ENCODE measurements at regions not wholly inside any gene's neighbourhood (a gene's known extent, or its start where the extent isn't known, plus 50 kb on each side); places are given as distances from the start of the nearest gene placed in this dataset.

DNA sequence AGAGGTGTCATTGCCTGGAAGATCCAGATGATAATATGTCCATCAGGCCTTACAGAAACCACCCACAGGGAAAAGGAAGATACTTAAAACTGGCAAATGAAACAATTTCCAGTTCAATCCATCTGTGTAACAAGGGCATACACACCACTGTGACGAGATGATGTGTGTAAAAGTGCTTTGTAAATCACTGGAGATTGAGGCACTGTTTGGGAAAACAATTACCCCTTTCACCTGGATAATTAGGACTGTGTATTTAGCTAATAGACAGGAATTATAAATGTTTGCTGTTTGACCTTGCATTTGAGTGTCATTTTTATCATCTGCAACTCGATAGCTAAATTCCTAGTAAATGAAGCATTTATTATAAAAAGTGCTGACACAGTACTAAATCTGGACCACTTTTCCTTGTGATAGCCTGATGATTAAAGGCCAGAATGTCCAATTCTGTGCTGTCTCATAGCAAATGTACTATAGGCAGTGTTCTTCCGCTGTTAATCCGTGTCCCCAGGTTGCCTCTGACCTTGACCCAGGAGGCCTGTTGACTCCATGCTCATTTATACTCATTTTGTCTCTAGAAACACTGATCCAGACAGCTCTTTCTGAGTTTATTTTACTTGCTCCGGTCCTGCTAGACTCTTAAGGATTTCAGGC is 105.8 kb downstream of the LACC1 start:
- no peak for DNase-seq

DNA sequence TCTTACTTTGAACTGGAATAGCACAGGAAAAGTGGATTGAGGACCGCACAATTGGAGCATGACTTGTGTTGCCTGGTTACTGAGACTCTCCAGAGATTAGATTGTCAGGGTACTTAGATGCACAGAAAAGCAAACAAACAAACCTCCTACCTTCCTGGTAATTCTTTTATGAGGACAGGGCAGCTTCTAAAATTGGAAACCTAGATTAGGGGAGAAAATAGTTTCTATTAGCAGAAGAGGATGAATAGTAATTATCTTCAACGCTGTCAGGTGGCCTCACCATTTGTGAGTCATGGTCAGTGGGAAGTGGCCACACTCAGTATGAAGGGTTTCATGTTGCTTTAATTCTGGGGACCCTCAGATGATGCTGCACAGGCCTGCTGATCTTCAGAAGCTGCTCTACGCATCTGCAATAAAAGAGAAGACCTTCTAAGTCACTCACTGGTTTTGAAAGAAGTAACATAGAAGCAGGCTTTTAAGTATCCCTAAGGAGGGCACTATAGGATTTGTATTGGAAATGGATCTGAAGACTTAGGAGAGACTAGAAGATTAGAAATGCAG is 106.8 kb downstream of the LACC1 start:
- no peak for DNase-seq

DNA sequence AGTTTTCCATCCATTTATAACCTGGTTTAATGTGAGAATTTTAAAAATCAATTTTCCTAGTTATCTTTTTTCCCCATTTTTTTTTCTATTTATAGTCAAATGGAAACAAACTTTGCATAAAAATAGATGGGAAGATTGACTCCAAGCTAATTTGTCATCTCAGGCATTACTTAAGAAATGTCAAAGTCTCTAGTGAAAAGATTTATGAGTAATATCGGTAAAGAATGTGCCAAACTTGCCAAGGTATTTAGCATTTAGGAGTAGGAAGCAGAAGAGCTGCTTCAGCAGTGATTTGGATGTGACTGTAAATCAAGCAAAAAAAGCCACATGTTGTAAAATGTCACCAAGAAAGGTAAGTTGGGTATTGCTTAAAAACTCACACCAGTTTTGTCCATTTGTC is 108.6 kb downstream of the LACC1 start:
- no peak for DNase-seq

DNA sequence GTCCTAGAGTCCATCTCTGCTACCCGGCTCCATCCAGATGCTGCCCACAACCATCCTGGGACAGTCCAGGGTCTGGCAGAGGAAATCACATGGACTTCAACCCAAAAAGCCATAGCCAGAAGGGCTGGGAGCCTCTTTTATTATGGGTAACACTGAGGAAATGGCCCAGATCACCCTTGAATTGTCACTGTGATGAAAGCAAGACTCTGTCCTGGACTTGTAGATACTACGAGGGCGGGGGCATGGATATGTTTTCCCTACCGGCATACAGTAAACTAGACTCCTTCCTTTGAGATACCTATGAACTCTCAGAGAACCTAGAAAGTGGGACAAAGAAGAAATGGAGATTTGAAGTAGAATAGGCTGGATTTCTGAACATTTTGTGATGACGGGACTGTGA is 110.3 kb downstream of the LACC1 start:
- no peak for DNase-seq

DNA sequence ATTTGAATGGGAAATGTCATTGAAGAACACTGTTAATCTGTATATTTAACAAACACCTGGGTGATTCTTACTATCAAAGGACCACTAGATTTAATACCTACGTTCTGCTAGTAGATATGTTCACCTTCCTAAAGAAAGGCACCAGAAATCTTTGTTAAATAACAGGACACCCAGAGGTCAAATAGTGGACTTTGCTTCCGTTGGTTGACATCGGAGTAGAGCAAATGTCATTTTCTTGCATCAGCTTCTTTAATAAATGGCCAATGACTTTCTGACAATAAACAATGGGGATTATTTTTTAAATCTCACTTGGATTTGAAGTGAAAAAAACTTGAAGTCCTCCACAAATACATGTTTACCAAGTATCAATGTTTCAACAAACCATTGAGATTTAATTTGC is 111.1 kb downstream of the LACC1 start:
- DNase-seq = no peak

DNA sequence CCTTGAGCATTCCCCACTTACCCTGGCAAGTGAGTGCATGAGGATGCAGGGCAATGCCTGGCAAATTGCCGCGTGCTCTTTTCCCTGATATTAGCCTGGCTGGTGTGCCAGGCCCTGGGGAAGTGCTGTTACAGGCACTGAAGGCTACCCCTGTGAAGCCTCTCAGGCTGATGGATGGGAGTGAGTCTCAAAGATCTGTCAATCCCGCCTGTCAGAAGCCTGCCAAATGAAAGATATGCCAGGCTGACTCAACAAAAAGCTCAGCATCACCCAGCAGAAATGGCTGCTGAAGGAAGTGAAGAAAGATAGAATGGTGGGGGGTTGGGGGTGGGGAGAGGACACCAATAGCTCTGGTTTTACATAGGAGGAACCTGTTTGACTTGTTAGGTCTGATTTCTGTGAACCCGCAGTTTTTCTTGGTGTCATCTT is 112.1 kb downstream of the LACC1 start:
- DNase-seq = no peak

DNA sequence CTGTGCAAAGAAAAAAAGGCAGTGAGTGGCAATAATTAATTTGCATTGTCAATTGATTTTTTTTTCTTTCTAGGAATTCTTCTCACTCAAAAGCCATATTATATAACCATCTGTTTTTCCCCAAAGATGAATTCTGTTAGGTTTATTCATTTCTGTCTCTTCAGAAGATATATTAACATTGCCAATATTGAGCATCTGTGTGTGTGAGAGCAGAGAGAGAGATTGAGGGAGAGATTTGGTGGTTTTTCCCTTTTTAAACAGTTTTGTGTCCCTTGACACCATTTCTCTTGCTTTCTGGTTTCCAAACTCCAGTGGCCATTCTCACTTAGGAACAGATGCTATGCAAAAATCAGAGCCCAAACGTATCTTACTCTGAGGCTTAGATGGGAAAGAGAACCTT is 112.5 kb downstream of the LACC1 start:
- DNase-seq = no peak

DNA sequence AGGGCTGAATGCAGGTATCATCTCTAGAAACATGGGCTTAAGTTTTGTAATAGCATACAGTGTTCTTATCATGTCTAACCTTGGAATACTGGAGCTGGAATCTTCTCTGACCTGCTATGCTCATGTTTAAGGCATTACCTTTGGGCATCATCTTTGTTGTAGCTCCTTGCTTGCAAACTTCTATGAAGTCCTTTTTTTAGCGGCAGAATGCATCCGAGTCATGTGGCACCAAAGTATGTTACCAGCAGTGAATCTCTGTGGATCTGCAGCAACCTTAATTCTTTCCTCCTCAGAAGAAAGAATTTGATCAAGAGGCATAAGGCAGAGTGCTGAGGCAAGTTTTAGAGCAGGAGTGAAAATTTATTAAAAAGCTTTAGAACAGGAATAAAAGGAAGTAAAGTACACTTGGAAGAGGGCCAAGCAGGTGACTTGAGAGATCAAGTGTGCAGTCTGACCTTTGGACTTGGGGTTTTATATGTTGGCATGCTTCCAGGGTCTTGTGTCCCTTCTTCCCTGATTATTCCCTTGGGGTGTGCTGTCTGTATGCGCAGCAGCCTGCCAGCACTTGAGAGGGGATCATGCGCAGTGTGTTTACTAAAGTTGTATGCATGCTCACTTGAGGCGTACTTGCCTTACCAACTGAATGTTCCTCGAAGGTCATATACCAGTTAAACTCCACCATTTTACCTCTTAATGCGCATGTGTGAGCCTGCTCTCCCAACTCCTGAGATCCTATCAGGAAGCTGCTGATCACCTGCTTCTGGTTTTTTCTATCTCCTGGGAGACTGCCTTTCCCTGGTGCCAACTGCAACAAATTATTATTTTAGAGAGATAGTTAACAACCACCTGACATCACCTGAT is 115.5 kb downstream of the LACC1 start:
- no peak for DNase-seq

DNA sequence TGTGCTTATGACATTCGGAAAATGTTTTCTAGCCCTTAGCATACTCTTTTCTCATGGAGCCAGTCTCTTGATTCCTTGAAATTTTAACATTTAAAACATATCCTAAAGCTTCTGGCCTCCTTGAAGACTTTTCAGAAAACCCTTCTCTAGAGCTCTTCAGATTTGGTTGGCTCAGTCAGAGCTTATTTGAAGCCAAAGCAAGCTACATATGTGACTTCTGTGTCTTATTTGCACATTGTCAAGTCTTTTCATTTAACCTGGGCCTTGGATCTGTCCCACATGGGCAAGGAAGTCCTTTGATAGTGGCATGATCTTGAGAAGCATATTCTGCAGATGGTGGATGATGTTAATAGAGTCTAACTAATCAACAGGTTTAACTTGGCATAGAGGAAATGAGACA is 116.5 kb downstream of the LACC1 start:
- DNase-seq = no peak

DNA sequence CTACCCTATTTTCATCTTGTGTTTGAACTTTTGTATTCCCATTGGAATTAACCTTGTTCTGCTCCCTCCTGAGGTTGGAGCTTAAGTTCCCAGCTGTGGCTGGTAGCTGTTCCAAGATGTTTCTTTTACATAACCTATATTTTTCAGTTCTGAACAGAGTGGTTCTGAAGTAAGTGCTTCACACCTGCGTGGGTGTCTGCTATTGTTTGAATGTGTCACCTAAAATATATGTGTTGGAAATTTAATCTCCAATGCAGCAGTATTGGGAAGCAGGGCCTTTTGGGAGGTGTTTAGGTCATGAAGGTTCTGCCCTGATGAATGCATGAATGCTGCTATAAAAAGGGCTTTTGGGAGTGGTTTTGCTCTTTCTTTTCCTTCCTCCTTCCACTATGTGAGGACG is 123.8 kb downstream of the LACC1 start:
- DNase-seq = no peak

DNA sequence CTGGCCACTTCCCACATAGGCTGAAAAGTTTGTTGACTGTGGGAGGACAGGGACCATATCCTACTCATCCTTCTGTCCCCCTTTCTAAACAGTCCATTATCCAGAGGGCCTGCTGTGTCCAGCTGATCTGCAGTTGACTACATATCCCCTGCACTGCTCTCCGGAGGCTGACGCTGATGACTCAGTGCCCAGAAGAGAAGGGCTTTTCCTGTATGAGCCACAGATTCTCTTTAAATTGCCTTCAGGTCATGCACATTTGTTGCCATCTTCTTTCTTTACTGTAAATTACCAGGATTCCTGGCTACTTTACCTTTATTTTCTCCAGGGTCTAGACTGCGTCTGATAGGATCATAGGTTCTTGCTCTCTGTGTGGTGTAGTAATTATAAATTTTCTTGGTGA is 125.2 kb downstream of the LACC1 start:
- peak; percentile 48 to 59 (median 54) for DNase-seq

DNA sequence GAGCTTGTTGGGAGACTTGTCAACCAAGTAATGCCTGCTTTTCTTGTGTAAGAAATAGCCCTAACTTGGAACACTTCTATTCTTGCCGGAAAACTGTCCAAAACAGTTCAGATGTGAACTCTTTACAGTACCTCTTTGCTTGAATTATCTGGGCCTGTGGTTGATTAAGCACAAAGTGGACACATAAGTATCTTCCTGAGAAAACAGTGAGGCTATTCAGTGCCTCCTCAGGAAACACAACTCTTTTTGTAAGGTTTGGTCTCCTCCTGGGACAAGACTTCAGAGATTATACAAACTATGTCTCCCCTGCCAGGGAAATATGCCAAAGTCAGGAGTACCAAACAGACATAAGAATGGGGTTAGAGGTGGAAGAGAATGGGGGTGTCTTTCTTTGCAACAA is 127.7 kb downstream of the LACC1 start:
- no peak for DNase-seq

DNA sequence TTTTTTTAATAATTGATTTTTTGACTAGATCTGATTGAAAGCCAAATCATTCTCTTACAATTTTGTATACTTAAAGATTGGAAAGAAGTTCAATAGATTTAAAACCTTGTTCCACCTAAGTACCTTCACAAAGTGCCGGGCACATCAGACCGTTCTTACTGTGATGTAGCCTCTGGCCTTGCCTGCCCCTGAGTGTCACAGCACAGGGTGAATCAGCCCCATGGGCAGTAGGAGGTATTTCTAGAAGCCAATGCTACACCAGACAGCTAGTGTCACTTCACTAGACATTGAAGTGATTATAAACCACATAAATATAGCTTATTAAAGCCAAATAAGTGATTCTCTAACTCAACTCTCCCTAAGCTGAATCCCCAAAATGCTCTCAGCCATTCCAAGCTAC is 131.3 kb downstream of the LACC1 start:
- DNase-seq = no peak

DNA sequence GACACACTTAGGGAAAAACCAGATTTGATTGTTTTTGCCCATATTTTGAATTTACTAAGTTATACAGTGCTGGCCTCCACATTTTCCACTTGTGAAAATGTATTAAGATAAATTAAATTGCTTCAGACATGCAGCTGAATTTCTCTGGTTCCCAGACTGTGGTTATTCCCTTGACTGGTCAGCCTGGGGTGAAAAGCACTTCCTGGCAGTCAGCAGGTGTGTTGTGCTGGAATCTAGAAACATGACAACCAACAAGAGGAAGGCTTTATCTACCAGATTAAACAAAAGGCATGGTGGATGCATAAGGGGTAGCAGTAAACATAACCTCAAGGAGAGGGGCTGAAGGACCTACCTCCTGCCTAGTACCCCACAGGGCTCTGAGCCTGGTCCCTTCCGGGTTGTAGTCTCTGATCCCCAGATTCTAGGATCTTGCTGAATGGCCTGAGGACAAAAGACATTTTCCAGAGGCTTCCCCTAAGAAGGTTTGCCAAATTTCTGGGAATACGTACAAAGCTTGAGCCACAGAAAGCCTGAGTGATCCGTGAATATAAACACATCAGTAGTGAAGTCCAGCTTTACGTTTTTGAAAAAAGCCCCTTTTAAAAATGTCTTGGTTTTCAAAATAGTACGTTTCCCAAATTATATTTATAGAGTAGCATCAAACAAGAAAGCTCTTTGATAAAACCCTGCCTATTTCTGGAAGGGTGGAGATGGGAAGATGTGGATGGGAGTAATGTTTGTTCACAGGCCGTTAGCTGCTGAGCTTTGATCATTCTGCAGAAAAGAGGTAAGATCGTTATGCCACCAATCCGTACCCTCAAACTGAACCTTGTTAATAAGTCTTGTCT is 133.4 kb downstream of the LACC1 start:
- no peak for DNase-seq

DNA sequence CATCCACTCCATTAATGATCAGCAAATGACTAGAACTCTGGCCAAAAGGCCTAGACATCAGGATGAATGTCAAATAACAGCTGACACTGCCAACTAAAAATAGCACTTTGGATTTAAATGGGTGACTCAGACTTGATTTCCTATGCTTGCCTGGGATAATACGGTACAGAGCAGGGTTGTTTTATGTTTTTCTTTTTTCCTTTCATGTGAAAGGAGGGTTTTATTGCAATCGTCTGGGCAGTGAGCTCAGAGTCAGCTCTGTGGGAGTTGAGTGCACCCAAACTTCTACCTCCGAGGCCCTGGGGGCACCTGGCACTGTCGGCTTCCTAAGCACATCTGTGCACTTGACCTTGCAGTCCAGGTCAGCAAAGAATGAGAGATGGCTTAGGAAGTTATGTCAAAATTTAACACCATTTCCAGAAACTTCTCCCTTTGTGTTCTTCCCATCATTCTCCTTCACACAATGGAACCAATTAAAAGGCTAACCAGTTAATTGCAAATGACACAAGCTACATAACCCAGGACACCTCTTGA is 134.1 kb downstream of the LACC1 start:
- DNase-seq = no peak

DNA sequence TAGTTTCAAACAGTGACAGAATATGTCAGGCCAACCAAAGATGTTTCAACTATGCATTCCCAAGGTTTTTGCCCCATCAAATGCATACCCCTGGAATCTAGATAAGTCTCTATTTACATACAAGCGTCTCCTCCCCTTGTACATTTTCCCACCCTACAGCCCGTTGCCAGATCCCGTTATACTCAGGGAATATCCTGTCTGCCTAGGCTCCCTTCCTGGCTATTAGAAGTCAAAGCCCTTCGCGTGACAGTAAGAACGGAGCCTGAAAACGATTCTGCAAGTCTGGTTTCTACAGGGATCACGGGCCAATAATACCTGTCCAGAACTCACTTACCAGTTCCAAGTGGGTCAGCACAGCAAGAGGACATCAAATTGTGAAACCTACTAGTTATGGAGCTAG is 134.8 kb downstream of the LACC1 start:
- DNase-seq = no peak

DNA sequence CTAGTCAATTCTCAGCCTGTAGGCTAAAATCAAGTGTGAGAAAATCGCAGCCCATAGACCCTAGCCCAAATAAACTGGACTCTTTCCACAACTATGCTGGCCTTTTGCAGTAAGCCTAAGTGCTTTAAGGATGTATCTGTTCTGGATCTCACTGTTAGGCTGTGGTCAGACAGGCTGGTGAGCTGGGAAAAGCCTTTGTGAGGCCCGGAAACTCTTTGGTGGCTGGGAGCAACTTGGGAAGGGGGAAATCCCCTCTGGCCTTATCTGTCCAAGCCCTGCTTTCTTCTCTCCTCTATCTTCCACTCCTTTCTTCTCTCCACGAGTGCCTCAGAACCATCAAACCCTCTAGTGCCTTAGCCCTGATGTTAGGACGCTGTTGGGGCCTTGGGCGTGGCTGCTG is 135.4 kb downstream of the LACC1 start:
- peak in 1 of 3 donors; percentile 5 for DNase-seq

DNA sequence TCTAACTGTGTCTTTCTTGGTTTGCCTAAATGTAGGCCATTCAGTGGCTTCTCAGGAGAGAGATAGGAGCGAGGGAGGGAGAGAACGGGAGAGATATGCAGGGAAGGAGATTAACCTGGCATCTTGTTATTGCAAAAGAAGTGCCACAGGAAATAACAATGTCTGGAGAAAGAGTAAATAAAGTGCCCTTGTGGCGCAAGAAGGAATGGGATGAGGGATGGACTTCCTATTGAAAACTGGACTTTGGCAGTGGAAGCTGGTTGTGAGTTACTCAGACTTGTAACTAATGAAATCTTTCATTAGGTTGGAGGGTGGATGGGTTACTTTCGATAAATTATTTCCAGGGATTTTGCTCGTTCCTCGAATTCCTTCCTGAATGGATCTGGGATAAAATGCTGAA is 136.1 kb downstream of the LACC1 start:
- peak in 1 of 3 donors; percentile 16 for DNase-seq

DNA sequence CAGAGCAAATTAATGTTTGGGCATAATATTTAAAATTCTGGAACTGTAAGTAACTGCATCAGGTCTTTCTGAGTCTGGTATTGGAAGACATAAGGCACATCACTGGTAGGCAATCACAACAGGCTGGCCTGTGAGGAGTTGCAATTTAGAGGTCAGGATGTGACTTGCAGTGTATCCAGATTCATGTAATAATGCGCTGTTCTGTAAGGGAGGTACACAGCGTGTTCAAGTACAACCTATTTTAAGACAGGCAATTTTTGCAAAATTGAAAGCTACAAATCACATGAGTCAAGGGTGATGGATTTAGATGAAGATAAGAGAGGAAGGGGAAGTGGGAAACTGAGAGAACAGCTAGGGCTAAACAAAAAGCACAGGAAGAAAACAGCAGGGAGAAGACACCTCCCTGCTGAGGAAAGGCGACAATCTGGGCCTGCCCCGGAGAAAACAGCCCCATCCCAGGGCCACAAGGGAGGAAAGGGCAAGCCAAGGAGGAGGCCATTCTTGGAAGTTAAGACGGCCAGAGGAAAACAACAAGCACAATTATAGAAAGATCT is 138.1 kb downstream of the LACC1 start:
- no peak for DNase-seq

DNA sequence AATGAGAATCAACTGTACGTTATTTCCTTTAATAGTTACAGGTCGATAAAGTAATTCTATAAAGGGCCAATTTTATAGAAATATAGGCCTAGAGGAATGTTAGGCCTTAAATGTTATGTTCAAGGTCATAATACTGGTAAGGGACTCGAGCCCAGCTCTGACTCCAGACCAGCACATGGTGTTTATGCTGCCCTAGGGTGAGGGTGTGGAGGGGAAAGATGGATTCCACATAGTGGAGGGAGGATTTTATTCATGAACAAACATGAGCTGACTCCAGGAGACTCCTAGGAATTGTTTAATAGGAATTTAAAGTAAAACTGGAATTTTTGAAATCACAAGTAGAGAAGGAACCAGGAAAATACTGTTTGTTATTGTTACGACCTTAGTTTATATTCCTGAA is 139.9 kb downstream of the LACC1 start:
- no peak for DNase-seq

DNA sequence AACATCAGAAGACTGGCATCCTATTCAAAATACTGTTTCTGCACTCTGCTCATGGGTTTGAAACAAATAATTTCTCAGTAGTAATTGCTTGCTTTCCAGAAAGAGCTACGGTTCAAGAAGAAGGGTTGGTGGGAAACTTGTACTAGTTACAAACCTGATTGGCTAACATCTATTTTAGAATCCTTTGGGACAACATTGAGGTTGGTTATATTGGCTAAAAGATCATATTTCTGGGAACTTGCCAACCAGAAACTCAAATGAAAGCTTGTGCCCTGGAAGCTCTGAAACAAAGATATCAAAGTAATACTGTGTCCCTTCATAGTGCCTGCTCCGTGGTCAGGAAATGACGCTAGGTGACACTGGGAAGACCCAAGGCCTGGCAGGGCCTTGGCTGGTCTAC is 141.7 kb downstream of the LACC1 start:
- DNase-seq = no peak

DNA sequence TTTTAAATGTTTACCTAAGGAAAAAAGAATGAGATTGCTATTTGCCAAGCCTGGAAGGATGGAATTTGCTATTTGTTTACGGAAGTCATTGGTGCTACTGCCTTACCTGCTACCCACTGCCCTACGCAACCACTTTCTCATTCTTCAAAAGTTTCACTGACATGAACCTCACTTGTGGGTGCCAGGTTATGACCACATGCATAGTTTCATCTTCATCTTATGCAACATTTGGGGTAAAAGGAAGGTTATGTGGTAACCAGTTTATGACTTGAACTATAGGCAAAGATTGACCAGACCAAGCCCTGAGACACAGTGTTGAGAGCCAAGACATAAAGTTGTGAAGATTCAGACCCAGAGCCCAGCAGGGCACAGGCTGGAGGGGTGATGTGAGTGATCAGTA is 142.5 kb downstream of the LACC1 start:
- peak in 2 of 3 donors; percentile 15 to 32 for DNase-seq

Measured in suppressor macrophage treated with lipopolysaccharide for 1 hour (primary cell).